WTC11 (cell line): ENCODE measurements at regions not wholly inside any gene's neighbourhood (a gene's known extent, or its start where the extent isn't known, plus 50 kb on each side); places are given as distances from the start of the nearest gene placed in this dataset.

Experiments
- ATAC-seq: fragments of 200-7000 bp; cut with Tn5 transposase; 2 replicates; pipeline ENCODE4 v1.10.0; 2021; ENCODE audit warnings: mild to moderate bottlenecking, moderate library complexity
- CTCF ChIA-PET: fragments of 300-600 bp; sonication (Branson Sonifier 250); formaldehyde crosslinking; loops from one replicate; lab custom pipeline; 2021; ENCODE audit warnings: antibody characterized with exemption; lab: Charles Lee
- POLR2A ChIA-PET: fragments of 350-600 bp; sonication (Branson Sonifier 250); formaldehyde crosslinking; loops from one replicate; lab custom pipeline; 2021; ENCODE audit warnings: antibody characterized with exemption; lab: Charles Lee
- DNase-seq: peaks from one replicate; pipeline ENCODE4 v3.0.0; 2021; ENCODE audit warnings: low spot score
- H3K27ac Mint-ChIP-seq: 2 replicates; pipeline ENCODE4 v1.8.0; 2021; ENCODE audit warnings: mixed read lengths
- H3K27me3 Mint-ChIP-seq: 2 replicates; pipeline ENCODE4 v1.8.0; 2021; ENCODE audit warnings: low read depth, mild to moderate bottlenecking, moderate library complexity, mixed read lengths
- H3K36me3 Mint-ChIP-seq: 2 replicates; pipeline ENCODE4 v1.8.0; 2021; ENCODE audit warnings: mixed read lengths
- H3K4me1 Mint-ChIP-seq: 2 replicates; pipeline ENCODE4 v1.8.0; 2022; ENCODE audit warnings: mixed read lengths
- H3K4me3 Mint-ChIP-seq: 2 replicates; pipeline ENCODE4 v1.8.0; 2021; ENCODE audit warnings: mild to moderate bottlenecking, moderate library complexity, mixed read lengths
- H3K9me3 Mint-ChIP-seq: 2 replicates; pipeline ENCODE4 v1.8.0; 2021; ENCODE audit warnings: mixed read lengths
- ATF2 ChIP-seq: sonication (generic); formaldehyde crosslinking; IDR thresholded peaks from 2 replicates; pipeline ENCODE4 v1.8.1; 2022; ENCODE audit warnings: low read depth, missing genetic modification reagents, borderline replicate concordance
- ATF6 ChIP-seq: sonication (generic); formaldehyde crosslinking; IDR thresholded peaks from 2 replicates; pipeline ENCODE4 v1.8.1; 2023; ENCODE audit warnings: mild to moderate bottlenecking, missing genetic modification reagents
- ESRRA ChIP-seq: sonication (generic); formaldehyde crosslinking; IDR thresholded peaks from 2 replicates; pipeline ENCODE4 v1.8.1; 2022; ENCODE audit warnings: mild to moderate bottlenecking, missing genetic modification reagents, borderline replicate concordance
- OVOL2 ChIP-seq: fragments of 250-450 bp; sonication (Bioruptor Pico); IDR thresholded peaks from 2 replicates; pipeline ENCODE4 v1.9.0; 2021; ENCODE audit warnings: mild to moderate bottlenecking, borderline replicate concordance
- TP53 ChIP-seq: sonication (generic); formaldehyde crosslinking; IDR thresholded peaks from 2 replicates; pipeline ENCODE4 v1.8.1; 2023; ENCODE audit warnings: mild to moderate bottlenecking, missing genetic modification reagents
- ZBTB21 ChIP-seq: sonication (generic); formaldehyde crosslinking; IDR thresholded peaks from 2 replicates; pipeline ENCODE4 v1.8.1; 2023; ENCODE audit warnings: mild to moderate bottlenecking, missing genetic modification reagents, borderline replicate concordance
- ZNF281 ChIP-seq: sonication (generic); formaldehyde crosslinking; IDR thresholded peaks from 2 replicates; pipeline ENCODE4 v1.8.0; 2023; ENCODE audit warnings: mild to moderate bottlenecking, missing genetic modification reagents
- TF ChIP-seq, protein P1 (sequence below): sonication (generic); formaldehyde crosslinking; IDR thresholded peaks from 2 replicates; pipeline ENCODE4 v1.8.1; 2023; ENCODE audit warnings: mild to moderate bottlenecking, missing genetic modification reagents, moderate library complexity
- TF ChIP-seq, protein P2 (sequence below): sonication (generic); formaldehyde crosslinking; IDR thresholded peaks from 2 replicates; pipeline ENCODE4 v1.8.1; 2022; ENCODE audit warnings: missing genetic modification reagents, borderline replicate concordance
- TF ChIP-seq, protein P3 (sequence below): fragments of 250-450 bp; sonication (Bioruptor Pico); IDR thresholded peaks from 2 replicates; pipeline ENCODE4 v1.9.0; 2021; ENCODE audit warnings: mild to moderate bottlenecking
- TF ChIP-seq, protein P4 (sequence below): sonication (generic); formaldehyde crosslinking; IDR thresholded peaks from 2 replicates; pipeline ENCODE4 v1.8.1; 2023; ENCODE audit warnings: mild to moderate bottlenecking, missing genetic modification reagents, borderline replicate concordance
- TF ChIP-seq, protein P5 (sequence below): sonication (generic); formaldehyde crosslinking; IDR thresholded peaks from 2 replicates; pipeline ENCODE4 v1.8.1; 2022; ENCODE audit warnings: mild to moderate bottlenecking, moderate library complexity, missing genetic modification reagents

DNA sequence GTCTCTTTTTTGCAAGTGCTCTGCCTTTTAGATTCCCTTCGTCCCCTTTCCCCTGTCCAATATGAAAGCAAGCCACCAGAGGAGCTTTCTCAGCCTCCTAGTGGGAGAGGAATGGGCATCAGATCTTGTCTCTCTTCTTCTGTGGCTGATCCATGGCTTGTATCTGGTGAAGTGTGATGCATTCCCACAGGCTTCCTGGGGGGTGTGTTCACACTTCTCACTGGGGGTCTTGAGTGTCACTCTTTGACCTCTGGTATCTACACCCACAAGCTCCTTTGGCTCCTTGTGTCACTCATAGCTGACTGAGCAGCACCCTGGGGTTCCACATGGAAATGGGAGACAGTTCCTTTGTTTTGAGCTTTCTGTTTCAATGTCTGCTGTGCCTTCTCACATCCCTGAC is 411.5 kb downstream of the GADD45G start (continued):
- TF ChIP-seq ATF6 (CRISPR knock-in tag) = no peak

DNA sequence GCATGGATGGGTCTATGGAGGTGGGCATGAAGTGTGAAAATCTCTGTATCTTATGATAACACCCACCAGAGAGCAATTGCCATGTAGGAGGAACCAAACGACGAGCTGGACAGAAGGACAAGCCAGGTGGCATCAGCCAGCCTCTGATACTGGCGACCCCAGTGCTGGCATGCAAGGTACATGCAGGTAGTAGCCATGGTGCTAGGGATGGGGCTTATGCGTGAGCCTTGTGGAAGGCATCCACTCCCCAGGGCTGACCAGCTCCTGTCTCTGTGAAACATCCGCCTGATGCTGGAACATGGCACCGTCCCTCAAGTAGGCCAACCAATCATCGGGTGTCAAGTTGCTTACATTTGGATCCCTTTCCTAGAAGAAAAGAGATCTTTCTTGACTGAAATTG is 412.9 kb downstream of the GADD45G start:
- no peak overlapping the region for H3K27ac Mint-ChIP-seq
- ATAC-seq = no peak
- TF ChIP-seq ESRRA (CRISPR knock-in tag) (no peak), OVOL2 (CRISPR knock-in tag) (no peak), ZBTB21 (CRISPR knock-in tag) (no peak), TP53 (no peak), ZNF281 (CRISPR knock-in tag) (no peak), ATF2 (CRISPR knock-in tag) (no peak)
- TF ChIP-seq, protein P1, sequence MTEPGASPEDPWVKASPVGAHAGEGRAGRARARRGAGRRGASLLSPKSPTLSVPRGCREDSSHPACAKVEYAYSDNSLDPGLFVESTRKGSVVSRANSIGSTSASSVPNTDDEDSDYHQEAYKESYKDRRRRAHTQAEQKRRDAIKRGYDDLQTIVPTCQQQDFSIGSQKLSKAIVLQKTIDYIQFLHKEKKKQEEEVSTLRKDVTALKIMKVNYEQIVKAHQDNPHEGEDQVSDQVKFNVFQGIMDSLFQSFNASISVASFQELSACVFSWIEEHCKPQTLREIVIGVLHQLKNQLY (CRISPR knock-in tag) = no peak
- TF ChIP-seq, protein P2, sequence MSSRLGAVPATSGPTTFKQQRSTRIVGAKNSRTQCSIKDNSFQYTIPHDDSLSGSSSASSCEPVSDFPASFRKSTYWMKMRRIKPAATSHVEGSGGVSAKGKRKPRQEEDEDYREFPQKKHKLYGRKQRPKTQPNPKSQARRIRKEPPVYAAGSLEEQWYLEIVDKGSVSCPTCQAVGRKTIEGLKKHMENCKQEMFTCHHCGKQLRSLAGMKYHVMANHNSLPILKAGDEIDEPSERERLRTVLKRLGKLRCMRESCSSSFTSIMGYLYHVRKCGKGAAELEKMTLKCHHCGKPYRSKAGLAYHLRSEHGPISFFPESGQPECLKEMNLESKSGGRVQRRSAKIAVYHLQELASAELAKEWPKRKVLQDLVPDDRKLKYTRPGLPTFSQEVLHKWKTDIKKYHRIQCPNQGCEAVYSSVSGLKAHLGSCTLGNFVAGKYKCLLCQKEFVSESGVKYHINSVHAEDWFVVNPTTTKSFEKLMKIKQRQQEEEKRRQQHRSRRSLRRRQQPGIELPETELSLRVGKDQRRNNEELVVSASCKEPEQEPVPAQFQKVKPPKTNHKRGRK (CRISPR knock-in tag) = no peak
- TF ChIP-seq, protein P3, sequence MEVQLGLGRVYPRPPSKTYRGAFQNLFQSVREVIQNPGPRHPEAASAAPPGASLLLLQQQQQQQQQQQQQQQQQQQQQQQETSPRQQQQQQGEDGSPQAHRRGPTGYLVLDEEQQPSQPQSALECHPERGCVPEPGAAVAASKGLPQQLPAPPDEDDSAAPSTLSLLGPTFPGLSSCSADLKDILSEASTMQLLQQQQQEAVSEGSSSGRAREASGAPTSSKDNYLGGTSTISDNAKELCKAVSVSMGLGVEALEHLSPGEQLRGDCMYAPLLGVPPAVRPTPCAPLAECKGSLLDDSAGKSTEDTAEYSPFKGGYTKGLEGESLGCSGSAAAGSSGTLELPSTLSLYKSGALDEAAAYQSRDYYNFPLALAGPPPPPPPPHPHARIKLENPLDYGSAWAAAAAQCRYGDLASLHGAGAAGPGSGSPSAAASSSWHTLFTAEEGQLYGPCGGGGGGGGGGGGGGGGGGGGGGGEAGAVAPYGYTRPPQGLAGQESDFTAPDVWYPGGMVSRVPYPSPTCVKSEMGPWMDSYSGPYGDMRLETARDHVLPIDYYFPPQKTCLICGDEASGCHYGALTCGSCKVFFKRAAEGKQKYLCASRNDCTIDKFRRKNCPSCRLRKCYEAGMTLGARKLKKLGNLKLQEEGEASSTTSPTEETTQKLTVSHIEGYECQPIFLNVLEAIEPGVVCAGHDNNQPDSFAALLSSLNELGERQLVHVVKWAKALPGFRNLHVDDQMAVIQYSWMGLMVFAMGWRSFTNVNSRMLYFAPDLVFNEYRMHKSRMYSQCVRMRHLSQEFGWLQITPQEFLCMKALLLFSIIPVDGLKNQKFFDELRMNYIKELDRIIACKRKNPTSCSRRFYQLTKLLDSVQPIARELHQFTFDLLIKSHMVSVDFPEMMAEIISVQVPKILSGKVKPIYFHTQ = no peak
- TF ChIP-seq, protein P4, sequence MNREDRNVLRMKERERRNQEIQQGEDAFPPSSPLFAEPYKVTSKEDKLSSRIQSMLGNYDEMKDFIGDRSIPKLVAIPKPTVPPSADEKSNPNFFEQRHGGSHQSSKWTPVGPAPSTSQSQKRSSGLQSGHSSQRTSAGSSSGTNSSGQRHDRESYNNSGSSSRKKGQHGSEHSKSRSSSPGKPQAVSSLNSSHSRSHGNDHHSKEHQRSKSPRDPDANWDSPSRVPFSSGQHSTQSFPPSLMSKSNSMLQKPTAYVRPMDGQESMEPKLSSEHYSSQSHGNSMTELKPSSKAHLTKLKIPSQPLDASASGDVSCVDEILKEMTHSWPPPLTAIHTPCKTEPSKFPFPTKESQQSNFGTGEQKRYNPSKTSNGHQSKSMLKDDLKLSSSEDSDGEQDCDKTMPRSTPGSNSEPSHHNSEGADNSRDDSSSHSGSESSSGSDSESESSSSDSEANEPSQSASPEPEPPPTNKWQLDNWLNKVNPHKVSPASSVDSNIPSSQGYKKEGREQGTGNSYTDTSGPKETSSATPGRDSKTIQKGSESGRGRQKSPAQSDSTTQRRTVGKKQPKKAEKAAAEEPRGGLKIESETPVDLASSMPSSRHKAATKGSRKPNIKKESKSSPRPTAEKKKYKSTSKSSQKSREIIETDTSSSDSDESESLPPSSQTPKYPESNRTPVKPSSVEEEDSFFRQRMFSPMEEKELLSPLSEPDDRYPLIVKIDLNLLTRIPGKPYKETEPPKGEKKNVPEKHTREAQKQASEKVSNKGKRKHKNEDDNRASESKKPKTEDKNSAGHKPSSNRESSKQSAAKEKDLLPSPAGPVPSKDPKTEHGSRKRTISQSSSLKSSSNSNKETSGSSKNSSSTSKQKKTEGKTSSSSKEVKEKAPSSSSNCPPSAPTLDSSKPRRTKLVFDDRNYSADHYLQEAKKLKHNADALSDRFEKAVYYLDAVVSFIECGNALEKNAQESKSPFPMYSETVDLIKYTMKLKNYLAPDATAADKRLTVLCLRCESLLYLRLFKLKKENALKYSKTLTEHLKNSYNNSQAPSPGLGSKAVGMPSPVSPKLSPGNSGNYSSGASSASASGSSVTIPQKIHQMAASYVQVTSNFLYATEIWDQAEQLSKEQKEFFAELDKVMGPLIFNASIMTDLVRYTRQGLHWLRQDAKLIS (CRISPR knock-in tag) = no peak
- TF ChIP-seq, protein P5, sequence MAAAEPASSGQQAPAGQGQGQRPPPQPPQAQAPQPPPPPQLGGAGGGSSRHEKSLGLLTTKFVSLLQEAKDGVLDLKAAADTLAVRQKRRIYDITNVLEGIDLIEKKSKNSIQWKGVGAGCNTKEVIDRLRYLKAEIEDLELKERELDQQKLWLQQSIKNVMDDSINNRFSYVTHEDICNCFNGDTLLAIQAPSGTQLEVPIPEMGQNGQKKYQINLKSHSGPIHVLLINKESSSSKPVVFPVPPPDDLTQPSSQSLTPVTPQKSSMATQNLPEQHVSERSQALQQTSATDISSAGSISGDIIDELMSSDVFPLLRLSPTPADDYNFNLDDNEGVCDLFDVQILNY (CRISPR knock-in tag) = no peak
- no peaks in the 10 kb centered on the region for H3K4me1 Mint-ChIP-seq
- CTCF ChIA-PET = no interaction called here
- no peak overlapping the region for H3K4me3 Mint-ChIP-seq
- H3K9me3 Mint-ChIP-seq = peaks cover 7% of the 10 kb centered on the region; the same call in 1 of the 2 replicates
- POLR2A ChIA-PET = no interaction called here
- no peaks in the 10 kb centered on the region; the same call in 1 of the 2 replicates for H3K27me3 Mint-ChIP-seq
- no peak for DNase-seq
- no peaks in the 10 kb centered on the region for H3K36me3 Mint-ChIP-seq
